Neuron (in vitro differentiated cells): ENCODE measurements at regions not wholly inside any gene's neighbourhood (a gene's known extent, or its start where the extent isn't known, plus 50 kb on each side); places are given as distances from the start of the nearest gene placed in this dataset.
"Not testable (repeated sequence)": the region's sequence is repeated elsewhere in the genome, so short reads cannot be mapped to it uniquely, and the experiment has no call there.

Source experiments
- H2AFZ ChIP-seq: one replicate; pipeline ENCODE4 v1.6.1; 2013; ENCODE audit warnings: low read depth, mild to moderate bottlenecking, inconsistent platforms, low read length, moderate library complexity
- H3K27me3 ChIP-seq: one replicate; pipeline ENCODE4 v1.6.1; 2013; ENCODE audit warnings: low read length; ENCODE audit not compliant: insufficient read depth
- H3K36me3 ChIP-seq: one replicate; pipeline ENCODE4 v1.6.1; 2013; ENCODE audit warnings: low read length; ENCODE audit not compliant: insufficient read depth
- H3K4me1 ChIP-seq: one replicate; pipeline ENCODE4 v1.6.1; 2013; ENCODE audit warnings: low read length; ENCODE audit not compliant: insufficient read depth
- H3K4me3 ChIP-seq: 2 replicates; pipeline ENCODE4 v1.5.1; 2013; ENCODE audit warnings: mild to moderate bottlenecking, low read length, moderate library complexity
- H3K9me3 ChIP-seq: one replicate; pipeline ENCODE4 v1.6.1; 2013; ENCODE audit warnings: low read length

DNA sequence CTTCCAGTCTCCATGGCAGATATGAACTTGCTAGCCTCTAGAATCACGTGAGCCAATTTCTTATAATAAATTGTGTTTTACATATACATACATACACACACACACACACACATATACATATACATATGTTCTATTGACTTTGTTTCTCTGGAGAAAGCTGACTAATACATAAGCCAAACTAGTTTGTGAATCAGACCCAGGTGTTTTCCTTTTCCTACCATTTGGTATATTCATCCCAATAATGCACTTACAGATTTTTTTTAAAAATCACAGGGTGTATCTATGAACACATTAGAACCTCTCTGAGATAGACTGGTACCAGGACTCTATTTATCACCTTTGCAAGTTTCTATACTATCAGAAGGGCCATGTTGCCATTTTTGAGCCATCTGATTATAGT, 122.9 kb upstream of the KCNH8 start:
- Histone ChIP-seq H2AFZ (no peak overlapping the region), H3K36me3 (no peaks in the 10 kb centered on the region), H3K4me3 (no peak overlapping the region), H3K9me3 (no peaks in the 10 kb centered on the region), H3K27me3 (no peaks in the 10 kb centered on the region), H3K4me1 (no peaks in the 10 kb centered on the region)

DNA sequence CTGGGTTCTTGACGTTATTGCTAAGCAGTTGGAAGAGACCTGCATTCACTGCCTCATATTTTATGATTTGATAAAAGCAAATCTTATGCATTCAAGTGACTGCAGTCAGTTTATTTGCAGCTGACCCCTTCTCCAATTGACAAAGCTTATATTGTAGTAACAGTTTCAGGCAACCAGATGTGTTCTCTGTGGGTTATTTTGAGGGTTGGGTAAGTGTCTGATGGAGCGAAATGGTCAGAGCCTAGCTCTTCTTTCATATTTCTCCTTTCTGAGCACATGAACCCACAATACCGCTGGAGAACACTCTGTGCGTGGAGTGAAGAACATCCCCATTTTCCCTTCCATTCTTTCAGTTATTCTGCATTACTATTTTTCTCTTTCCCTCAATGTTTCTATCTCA, 125.8 kb upstream of the KCNH8 start:
- no peaks in the 10 kb centered on the region for H3K4me1 ChIP-seq
- H3K4me3 ChIP-seq: no peak overlapping the region
- no peak overlapping the region for H2AFZ ChIP-seq
- no peaks in the 10 kb centered on the region for H3K9me3 ChIP-seq
- no peaks in the 10 kb centered on the region for H3K27me3 ChIP-seq
- H3K36me3 ChIP-seq: no peaks in the 10 kb centered on the region

DNA sequence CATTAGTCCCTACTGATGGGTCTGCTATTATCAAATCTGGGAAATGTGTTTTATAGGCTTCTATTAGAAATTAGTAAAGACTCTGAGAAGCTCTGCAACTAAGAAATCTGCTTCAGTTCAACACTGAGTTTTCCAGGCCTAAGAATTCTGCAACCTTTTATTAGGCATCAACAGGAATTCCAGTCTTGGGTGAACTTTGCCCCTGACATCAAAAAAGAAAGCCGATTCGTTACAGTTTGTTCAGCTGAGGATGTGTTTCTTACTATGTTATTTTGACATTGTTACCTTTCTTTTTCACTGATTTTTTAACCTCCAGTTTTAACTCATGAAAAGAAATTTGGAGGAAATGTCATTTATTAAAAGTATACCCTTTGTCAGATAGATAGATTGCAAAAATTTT, 131.5 kb upstream of the KCNH8 start:
- no peak overlapping the region for H3K4me3 ChIP-seq
- no peaks in the 10 kb centered on the region for H3K4me1 ChIP-seq
- H3K9me3 ChIP-seq: no peaks in the 10 kb centered on the region
- no peak overlapping the region for H2AFZ ChIP-seq
- no peaks in the 10 kb centered on the region for H3K27me3 ChIP-seq
- no peaks in the 10 kb centered on the region for H3K36me3 ChIP-seq

DNA sequence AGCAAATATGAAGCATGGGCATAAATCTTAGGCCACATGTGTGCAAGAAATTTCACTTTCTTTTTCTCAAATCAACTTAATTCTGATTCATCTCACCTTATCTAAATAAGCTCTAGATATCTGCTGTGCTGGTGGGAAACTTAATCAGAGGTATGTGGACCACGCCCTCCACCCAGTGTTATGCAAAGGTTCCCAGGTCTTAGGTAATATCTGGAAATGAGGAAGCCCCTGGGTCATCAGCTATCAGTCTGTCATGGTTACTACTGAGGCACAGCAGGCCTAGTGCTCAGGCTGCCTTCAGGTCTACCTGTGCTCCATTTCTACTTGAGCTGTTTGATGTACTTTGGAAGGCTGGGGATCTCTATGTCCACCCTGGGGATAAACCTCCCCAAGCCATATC, 134.4 kb upstream of the KCNH8 start:
- no peaks in the 10 kb centered on the region for H3K36me3 ChIP-seq
- no peaks in the 10 kb centered on the region for H3K4me1 ChIP-seq
- no peak overlapping the region for H3K4me3 ChIP-seq
- no peaks in the 10 kb centered on the region for H3K27me3 ChIP-seq
- no peaks in the 10 kb centered on the region for H3K9me3 ChIP-seq
- H2AFZ ChIP-seq: no peak overlapping the region

DNA sequence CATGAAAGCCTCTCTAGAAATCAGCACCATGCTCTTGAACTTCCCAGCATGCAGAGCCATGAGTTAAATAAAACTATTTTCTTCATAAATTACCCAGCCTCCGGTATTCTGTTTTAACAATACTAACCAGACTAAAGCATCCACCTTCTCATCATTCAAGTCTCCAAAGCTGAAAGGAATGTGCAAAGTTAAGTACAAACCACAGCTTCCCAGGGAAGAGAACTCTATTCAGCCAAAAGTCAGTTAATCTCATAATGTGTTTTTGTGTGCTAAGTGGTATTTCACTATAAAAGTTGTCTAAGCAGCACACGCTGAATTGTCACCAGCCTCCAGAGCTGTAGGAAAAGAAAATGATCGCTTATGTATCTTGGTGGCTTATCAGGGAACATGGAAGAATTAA, 135.5 kb upstream of the KCNH8 start:
- Histone ChIP-seq H3K9me3 (no peaks in the 10 kb centered on the region), H3K4me1 (no peaks in the 10 kb centered on the region)

DNA sequence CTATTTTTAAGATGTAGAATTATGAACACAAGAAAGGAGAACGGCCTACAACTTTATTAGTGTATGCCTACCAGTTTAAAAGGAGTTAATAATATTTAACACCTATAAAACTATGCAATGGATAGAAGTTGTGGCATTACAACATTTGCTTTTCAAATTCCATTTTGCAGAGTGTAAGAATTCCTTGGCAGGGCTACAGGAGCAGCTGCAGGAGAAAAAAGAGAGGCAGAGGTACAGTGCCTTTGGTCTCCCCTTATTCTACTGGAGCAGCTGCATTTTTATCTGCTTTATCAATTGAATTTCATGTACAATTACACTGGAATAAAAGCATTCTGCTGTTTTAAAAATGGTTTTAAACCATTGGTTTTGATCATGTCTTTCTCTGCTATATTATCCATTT, 145.7 kb upstream of the KCNH8 start:
- H3K4me1 ChIP-seq: no peaks in the 10 kb centered on the region
- no peaks in the 10 kb centered on the region for H3K36me3 ChIP-seq
- H3K9me3 ChIP-seq: no peaks in the 10 kb centered on the region
- no peak overlapping the region for H3K4me3 ChIP-seq
- H3K27me3 ChIP-seq: no peaks in the 10 kb centered on the region
- H2AFZ ChIP-seq: no peak overlapping the region

More for the DNA sequence above, 135.5 kb upstream of the KCNH8 start:
- Histone ChIP-seq H3K27me3 (no peaks in the 10 kb centered on the region), H2AFZ (no peak overlapping the region), H3K36me3 (no peaks in the 10 kb centered on the region), H3K4me3 (no peak overlapping the region)

DNA sequence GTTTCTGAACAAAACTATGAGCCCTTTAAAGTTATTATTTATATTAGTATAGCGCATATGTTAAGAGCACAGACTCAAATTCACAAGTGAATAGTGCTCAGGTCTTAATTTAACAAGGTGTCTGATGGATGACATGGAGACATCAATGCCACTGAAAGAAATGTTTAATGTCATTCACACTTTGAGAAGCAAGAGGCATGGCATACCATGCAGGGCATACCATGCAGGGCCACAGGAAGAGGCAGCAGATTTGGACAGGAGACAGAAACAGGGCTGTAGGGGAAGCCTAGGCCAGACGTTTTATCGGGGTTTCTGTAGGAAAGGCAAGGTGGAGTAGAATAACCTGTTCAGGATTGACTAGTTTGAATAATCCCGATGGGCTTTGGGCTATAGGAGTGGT, 150.2 kb upstream of the KCNH8 start:
- Histone ChIP-seq H2AFZ (no peak overlapping the region), H3K4me1 (no peaks in the 10 kb centered on the region), H3K9me3 (no peaks in the 10 kb centered on the region), H3K36me3 (no peaks in the 10 kb centered on the region), H3K27me3 (no peaks in the 10 kb centered on the region), H3K4me3 (no peak overlapping the region)

DNA sequence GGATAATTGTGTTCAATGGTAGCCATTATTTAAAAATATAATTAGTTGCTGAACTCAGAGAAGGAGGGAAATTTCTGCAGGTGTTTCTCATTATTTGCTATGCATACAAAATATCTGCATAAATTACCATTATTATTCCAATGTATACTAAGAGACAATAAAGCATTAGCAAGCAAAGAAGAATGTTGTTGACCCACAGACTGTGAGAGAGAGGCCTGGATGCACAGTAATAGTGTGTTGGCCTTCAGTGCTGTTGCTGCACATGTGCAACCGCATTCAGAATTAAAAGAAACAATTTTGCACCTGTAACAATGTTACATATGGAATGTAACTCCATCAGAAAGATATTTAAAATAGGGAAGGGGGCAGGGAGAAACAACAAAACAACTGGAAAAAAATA, 155.6 kb upstream of the KCNH8 start:
- H2AFZ ChIP-seq: no peak overlapping the region
- no peaks in the 10 kb centered on the region for H3K4me1 ChIP-seq
- no peaks in the 10 kb centered on the region for H3K27me3 ChIP-seq
- no peak overlapping the region for H3K4me3 ChIP-seq
- H3K36me3 ChIP-seq: no peaks in the 10 kb centered on the region
- no peaks in the 10 kb centered on the region for H3K9me3 ChIP-seq

DNA sequence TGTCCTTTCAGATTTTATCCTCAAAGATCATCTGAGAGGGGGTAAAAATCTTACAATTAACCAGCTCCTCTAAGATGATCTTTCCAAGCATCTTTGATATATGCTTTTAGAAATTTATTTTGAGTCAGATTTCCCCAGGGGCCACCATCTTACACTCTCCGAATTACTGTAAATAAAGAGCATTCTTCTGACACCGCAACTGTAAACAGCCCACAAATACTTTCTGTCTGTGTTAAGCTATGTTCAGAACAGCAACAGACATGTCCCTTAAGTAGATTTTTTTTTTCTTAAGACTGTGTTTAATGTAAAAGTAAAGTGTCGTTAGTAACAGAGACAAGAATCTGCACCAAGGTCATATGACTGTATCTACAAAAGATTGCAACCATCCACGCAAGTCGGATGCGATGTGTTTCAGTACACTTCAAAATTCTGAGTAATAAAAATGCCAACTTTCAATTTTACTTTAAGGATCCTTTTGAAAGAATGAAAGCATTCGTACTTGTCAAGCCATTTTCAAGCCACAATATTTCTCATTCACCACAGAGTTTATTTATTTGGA, 159.0 kb upstream of the KCNH8 start:
- Histone ChIP-seq H2AFZ (no peak overlapping the region), H3K27me3 (no peaks in the 10 kb centered on the region), H3K9me3 (no peaks in the 10 kb centered on the region), H3K4me3 (no peak overlapping the region), H3K4me1 (no peaks in the 10 kb centered on the region), H3K36me3 (no peaks in the 10 kb centered on the region)

DNA sequence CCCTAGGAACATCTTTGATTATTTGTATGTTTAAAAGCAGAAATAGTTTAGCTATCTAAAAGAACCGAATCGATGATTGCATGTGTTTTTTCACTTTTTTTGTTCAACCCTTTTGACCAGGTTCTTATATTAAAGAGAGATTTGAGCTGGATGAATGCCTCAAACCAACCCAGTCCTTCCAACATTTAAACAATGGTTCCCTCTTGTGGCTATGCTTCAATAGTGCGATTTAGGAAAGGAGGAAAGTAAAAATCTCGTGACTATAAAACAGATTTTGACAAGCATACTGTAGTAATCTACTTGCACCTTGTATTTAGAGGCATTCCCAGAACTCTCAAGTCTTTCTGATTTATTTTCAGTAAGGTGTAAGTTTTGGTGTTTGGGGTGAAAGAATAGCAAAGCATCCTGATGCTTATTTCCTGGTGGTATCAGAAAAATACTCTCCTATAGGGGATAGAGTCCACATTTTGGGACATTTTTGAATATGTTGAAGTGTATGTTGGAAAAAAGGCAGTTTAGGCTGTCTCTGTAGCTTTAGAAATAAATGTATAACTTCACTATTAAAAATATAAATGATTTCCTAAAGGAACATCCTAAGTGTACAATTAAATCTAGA, 159.6 kb upstream of the KCNH8 start:
- Histone ChIP-seq H3K9me3 (no peaks in the 10 kb centered on the region), H3K4me3 (no peak overlapping the region), H3K27me3 (no peaks in the 10 kb centered on the region), H3K36me3 (no peaks in the 10 kb centered on the region), H2AFZ (no peak overlapping the region), H3K4me1 (no peaks in the 10 kb centered on the region)

DNA sequence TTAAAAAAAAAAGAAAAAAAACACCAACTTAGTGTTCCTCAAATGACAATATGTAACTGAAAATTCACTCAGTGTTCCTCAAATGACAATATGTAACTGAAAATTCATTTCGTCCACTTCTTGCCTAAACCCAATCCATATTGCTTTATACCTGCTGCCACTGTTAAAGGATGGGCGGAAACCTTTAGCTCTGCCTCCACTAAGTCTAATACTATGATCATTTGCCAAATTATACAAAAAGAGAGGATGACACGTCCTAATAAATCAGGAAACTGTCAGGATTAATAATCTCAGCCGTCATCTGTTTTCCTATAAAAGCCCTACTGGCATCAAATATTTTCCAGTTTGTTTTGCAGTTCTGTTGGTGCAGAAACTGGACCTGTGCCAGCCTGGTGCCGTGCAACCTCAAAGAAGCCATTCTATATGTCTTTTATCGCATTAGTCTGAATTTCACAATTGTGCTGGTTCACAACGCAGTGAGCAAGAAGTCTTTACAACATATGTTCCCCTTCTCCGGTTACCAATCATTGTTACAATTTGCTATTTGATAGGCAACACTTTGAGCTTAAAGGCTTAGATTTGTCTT, 160.4 kb upstream of the KCNH8 start:
- H3K4me3 ChIP-seq: no peak overlapping the region
- H3K9me3 ChIP-seq: no peaks in the 10 kb centered on the region
- H3K36me3 ChIP-seq: no peaks in the 10 kb centered on the region
- no peak overlapping the region for H2AFZ ChIP-seq
- no peaks in the 10 kb centered on the region for H3K4me1 ChIP-seq
- H3K27me3 ChIP-seq: no peaks in the 10 kb centered on the region

DNA sequence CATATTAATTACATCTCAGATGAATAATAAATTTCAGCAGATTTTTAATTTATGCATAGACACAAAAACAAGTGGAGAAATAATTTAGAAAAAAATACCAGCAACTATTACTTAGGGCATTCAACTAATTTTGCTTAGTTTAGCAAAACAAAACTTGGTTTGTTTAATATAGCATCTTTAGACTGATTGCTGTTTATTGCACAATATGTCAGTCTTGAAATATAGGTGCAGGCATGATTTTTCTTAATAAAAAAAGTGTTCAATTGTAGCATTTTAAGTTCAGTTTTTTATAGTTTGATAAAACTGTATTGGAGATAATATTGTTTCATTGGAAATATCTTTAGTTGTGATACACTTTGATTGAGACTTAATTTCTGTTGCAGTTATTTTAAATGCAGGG, 161.2 kb upstream of the KCNH8 start:
- H3K9me3 ChIP-seq: no peaks in the 10 kb centered on the region
- H2AFZ ChIP-seq: no peak overlapping the region
- no peaks in the 10 kb centered on the region for H3K27me3 ChIP-seq

DNA sequence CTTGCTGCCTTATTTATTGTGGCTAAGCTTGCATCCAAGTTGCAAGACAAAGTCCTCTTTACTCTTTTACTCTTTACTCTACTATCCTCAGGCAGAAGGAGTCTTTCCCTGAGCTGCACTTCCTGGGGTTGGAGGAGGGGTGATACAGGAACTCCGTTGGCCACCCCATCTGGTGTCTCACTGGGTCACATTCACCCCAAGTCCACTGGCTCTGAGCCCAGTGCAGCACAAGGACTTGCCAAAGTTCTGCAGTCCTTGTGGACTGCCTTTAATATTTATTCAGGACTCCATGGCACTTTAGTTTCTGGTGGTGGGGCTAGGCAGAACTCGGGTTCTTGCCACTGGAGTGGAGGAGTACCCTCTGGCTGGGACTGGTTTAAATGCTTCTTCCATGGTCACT, 165.4 kb upstream of the KCNH8 start:
- no peak overlapping the region for H3K4me3 ChIP-seq
- H3K27me3 ChIP-seq: no peaks in the 10 kb centered on the region
- H3K4me1 ChIP-seq: no peaks in the 10 kb centered on the region
- no peaks in the 10 kb centered on the region for H3K36me3 ChIP-seq
- no peaks in the 10 kb centered on the region for H3K9me3 ChIP-seq
- H2AFZ ChIP-seq: no peak overlapping the region

More for the DNA sequence above, 161.2 kb upstream of the KCNH8 start:
- Histone ChIP-seq H3K36me3 (no peaks in the 10 kb centered on the region), H3K4me1 (no peaks in the 10 kb centered on the region), H3K4me3 (no peak overlapping the region)

DNA sequence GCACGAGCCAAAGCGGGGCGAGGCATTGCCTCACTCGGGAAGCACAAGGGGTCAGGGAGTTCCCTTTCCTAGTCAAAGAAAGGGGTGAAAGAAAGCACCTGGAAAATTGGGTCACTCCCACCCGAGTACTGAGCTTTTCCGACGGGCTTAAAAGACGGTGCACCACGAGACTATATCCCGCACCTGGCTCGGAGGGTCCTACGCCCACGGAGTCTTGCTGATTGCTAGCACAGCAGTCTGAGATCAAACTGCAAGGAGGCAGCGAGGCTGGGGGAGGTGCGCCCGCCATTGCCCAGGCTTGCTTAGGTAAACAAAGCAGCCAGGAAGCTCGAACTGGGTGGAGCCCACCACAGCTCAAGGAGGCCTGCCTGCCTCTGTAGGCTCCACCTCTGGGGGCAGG, 172.2 kb upstream of the KCNH8 start:
- not testable (repeated sequence) for H3K9me3 ChIP-seq, H2AFZ ChIP-seq, H3K4me1 ChIP-seq, H3K4me3 ChIP-seq, H3K36me3 ChIP-seq, H3K27me3 ChIP-seq
